C4-2B (cell line): ENCODE measurements at regions not wholly inside any gene's neighbourhood (a gene's known extent, or its start where the extent isn't known, plus 50 kb on each side); places are given as distances from the start of the nearest gene placed in this dataset.

Source experiments
- ZFX ChIP-seq: fragments of 450-650 bp; IDR thresholded peaks from 2 replicates; pipeline ENCODE4 v1.6.1; 2017
- TF ChIP-seq, protein P1 (sequence below): fragments of 450-650 bp; conservative IDR thresholded peaks from 2 replicates; pipeline ENCODE4 v1.5.1; 2017; ENCODE audit warnings: mild to moderate bottlenecking

DNA sequence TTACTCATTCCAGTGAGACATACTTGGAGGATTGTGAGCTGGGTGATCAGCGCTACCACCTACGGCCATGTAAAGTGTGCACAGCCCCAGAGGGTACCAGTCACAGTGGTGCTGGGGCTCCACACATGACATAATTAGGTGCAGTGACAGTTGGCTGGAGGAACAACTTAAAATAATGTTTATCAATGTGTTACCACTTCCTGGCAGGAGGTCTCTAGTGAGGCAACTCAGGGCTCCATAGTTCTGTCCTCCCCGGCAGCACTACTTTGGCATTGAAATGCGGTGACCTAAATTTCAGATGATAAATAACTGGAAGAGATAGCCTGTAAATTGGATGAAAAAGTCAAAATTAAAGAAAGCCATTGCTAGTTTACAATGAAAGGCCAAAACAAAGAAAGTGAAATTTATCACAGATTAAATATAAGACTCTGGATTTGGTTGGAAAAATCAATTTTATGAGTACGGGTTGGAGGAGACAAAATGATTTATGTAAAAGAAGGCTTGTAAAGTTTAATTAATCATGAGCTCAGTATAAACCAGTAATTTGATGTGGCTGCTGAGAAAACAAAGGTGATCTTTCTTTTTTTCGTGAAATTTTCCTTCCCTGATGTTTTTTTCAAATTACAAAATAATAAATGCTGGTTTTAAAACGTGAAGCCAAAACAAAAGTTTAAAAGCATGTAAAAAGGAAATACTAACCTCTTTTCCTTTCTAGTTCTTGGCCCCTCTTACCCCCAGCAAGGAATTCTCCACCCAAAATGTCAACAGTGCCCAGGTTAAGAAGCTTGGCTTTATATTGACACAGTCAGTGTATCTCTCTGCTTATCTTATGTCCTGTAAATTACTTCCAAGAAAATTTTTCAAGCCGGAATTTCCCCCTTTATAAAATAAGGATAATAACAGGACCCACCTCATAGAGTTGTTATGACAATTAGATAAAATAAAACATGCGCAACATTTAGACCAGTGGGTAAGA is 126.7 kb upstream of the NOX3 start:
- TF ChIP-seq, protein P1, sequence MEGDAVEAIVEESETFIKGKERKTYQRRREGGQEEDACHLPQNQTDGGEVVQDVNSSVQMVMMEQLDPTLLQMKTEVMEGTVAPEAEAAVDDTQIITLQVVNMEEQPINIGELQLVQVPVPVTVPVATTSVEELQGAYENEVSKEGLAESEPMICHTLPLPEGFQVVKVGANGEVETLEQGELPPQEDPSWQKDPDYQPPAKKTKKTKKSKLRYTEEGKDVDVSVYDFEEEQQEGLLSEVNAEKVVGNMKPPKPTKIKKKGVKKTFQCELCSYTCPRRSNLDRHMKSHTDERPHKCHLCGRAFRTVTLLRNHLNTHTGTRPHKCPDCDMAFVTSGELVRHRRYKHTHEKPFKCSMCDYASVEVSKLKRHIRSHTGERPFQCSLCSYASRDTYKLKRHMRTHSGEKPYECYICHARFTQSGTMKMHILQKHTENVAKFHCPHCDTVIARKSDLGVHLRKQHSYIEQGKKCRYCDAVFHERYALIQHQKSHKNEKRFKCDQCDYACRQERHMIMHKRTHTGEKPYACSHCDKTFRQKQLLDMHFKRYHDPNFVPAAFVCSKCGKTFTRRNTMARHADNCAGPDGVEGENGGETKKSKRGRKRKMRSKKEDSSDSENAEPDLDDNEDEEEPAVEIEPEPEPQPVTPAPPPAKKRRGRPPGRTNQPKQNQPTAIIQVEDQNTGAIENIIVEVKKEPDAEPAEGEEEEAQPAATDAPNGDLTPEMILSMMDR, result no peak
- TF ChIP-seq ZFX, result no peak
